ENCODE measurements at regions not wholly inside any gene's neighbourhood (a gene's known extent, or its start where the extent isn't known, plus 50 kb on each side); places are given as distances from the start of the nearest gene placed in this dataset.

DNA sequence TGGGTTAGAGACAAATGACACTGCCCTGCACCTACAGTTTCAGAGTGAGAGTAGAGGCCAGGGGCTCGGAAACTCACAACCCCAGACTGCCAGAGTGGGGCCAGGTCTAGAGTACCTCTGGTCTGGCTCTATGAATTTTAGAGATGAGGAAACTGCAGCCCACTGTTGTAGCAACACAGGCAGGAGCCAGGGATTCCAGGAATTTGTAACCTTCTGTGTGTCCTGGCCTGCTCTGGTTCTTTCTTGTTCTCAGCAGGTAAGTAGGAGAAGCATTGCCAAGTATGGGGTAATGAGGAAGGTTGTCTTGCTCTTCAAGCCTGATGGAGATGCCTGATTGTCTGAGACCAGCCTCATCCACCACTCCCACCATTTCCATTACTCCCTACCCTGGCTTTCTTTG, 221.8 kb downstream of the UACA start:
- H2BK5ac ChIP-seq (ENCODE audit: insufficient read length, low read length) = no peak overlapping the region
- no peak overlapping the region for H3K23ac ChIP-seq (ENCODE audit: insufficient read length, low read depth, low read length)
- no peaks in the 10 kb centered on the region for H3K9me3 ChIP-seq (ENCODE audit: control insufficient read depth, low read depth, low read length)
- no peak overlapping the region for H3K56ac ChIP-seq (ENCODE audit: insufficient read length, low read depth, low read length)
- H3K27ac ChIP-seq (ENCODE audit: insufficient read length, low read depth, low read length) = no peak overlapping the region
- H2BK12ac ChIP-seq (ENCODE audit: insufficient read length, low read depth, low read length) = no peak overlapping the region
- Mint-ChIP-seq H3K36me3 (ENCODE audit: insufficient read depth in 1 of 3, low read depth in 3 of 3) (no peaks in the 10 kb centered on the region), H3K27me3 (ENCODE audit: low read depth) (peaks cover 1% of the 10 kb centered on the region), H3K4me3 (no peak overlapping the region), H3K9me3 (no peaks in the 10 kb centered on the region), H3K4me1 (peaks cover 7 to 18% of the 10 kb centered on the region in 2 experiments), H3K27ac (no peak overlapping the region; a peak in 2 of 7 replicates)
- H3K9ac ChIP-seq (ENCODE audit: extremely low read depth, insufficient read length, low read length) = no peak overlapping the region
- no peaks in the 10 kb centered on the region for H3K23me2 ChIP-seq (ENCODE audit: insufficient read length, low read depth, low read length, poor library complexity, severe bottlenecking)
- H2AFZ ChIP-seq (ENCODE audit: low read length) = no peak overlapping the region
- H3K18ac ChIP-seq (ENCODE audit: insufficient read length, low read depth, low read length) = no peak overlapping the region
- no peak overlapping the region for H3K4me2 ChIP-seq (ENCODE audit: insufficient read depth, insufficient read length, low read length)
- whole genome bisulfite sequencing (ENCODE audit: extremely low coverage, insufficient read length, low lambda C conversion rate) = no CpG with 5 or more reads among the region's 1 CpG
- no peak overlapping the region for H2BK120ac ChIP-seq (ENCODE audit: low read depth, low read length, poor library complexity, severe bottlenecking)
- H3K14ac ChIP-seq (ENCODE audit: insufficient read depth, low read length) = no peak overlapping the region
- H3T11ph ChIP-seq (ENCODE audit: low read length) = no peak overlapping the region
- H4K8ac ChIP-seq (replicated peaks; ENCODE audit: insufficient read length, low read depth, low read length) = no peak overlapping the region
- H4K91ac ChIP-seq (ENCODE audit: insufficient read length, low read depth, low read length) = no peak overlapping the region
- H4K5ac ChIP-seq (ENCODE audit: insufficient read length, low read depth, low read length) = no peak overlapping the region
- H2BK20ac ChIP-seq (ENCODE audit: low read depth, low read length, poor library complexity, severe bottlenecking) = no peak overlapping the region
- TF ChIP-seq, protein P1, sequence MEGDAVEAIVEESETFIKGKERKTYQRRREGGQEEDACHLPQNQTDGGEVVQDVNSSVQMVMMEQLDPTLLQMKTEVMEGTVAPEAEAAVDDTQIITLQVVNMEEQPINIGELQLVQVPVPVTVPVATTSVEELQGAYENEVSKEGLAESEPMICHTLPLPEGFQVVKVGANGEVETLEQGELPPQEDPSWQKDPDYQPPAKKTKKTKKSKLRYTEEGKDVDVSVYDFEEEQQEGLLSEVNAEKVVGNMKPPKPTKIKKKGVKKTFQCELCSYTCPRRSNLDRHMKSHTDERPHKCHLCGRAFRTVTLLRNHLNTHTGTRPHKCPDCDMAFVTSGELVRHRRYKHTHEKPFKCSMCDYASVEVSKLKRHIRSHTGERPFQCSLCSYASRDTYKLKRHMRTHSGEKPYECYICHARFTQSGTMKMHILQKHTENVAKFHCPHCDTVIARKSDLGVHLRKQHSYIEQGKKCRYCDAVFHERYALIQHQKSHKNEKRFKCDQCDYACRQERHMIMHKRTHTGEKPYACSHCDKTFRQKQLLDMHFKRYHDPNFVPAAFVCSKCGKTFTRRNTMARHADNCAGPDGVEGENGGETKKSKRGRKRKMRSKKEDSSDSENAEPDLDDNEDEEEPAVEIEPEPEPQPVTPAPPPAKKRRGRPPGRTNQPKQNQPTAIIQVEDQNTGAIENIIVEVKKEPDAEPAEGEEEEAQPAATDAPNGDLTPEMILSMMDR (conservative IDR thresholded peaks at IDR 0.05) = no peak
- no peaks in the 10 kb centered on the region for H4K20me1 ChIP-seq (ENCODE audit: control insufficient read depth, insufficient read depth, insufficient read length)
- no peak for DNase-seq
- H3K4me1 ChIP-seq (ENCODE audit: insufficient read depth, low read length) = no peaks in the 10 kb centered on the region; the same call in 1 of the 2 replicates
- no peaks in the 10 kb centered on the region for H3K27me3 ChIP-seq (ENCODE audit: insufficient read depth, low read length)
- no peaks in the 10 kb centered on the region for H3K79me1 ChIP-seq (ENCODE audit: insufficient read depth, low read depth, low read length, poor library complexity, severe bottlenecking)
- no peak overlapping the region for H2BK15ac ChIP-seq (ENCODE audit: low read depth, low read length)
- H3K79me2 ChIP-seq (ENCODE audit: insufficient read depth, low read length) = no peaks in the 10 kb centered on the region
- no peak overlapping the region for H3K4ac ChIP-seq (ENCODE audit: low read depth, low read length)
- H2AK5ac ChIP-seq (ENCODE audit: insufficient read length, low read length) = no peak overlapping the region
